ENCODE measurements at regions not wholly inside any gene's neighbourhood (a gene's known extent, or its start where the extent isn't known, plus 50 kb on each side); places are given as distances from the start of the nearest gene placed in this dataset.

DNA sequence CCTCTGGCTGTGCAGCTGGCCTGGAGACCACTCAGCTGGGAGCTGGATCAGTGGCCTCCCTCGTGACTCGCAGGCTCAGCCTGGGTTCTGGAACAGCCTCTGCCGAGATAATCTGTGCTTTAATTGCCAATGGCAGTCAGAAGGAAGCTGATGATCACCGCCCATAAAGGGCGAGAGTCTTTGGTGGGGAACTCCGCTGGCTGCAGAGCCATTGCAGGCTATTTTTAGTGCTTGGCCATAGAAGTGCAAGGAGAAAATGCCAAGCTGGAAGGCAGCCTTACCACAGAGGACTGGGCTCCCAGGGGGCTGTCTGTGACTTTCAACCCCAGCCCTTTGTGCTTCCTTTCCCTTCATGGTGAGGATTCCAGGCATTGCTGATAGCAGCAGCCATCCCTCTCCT, 62.2 kb upstream of the TENM4 start:
- Histone ChIP-seq H3K9ac (replicated peaks; ENCODE audit: extremely low read depth, insufficient read depth, low read length) (no peak overlapping the region), H3K36me3 (ENCODE audit: control insufficient read depth in 2 of 2, extremely low read depth in 1 of 2, insufficient read depth in 2 of 2, low read length in 2 of 2) (no peaks in the 10 kb centered on the region), H3K27ac (ENCODE audit: insufficient read depth, low read depth, low read length) (no peak overlapping the region), H2AFZ (ENCODE audit: low read depth, low read length) (no peak overlapping the region), H3K4me1 (ENCODE audit: control insufficient read depth, extremely low read depth, insufficient read depth, low read length) (no peaks in the 10 kb centered on the region), H3K4me2 (ENCODE audit: insufficient read depth, low read length) (no peak overlapping the region), H3K9me3 (replicated peaks; ENCODE audit: control insufficient read depth, insufficient read depth, low read length) (no peaks in the 10 kb centered on the region), H3K27me3 (ENCODE audit: control insufficient read depth in 2 of 2, insufficient read depth in 2 of 2, low read length in 2 of 2) (no peaks in the 10 kb centered on the region), H3K4me3 (replicated peaks in 1 of 3; ENCODE audit: insufficient read depth in 1 of 3, low read depth in 1 of 3, low read length in 3 of 3) (no peak overlapping the region), H3K79me2 (ENCODE audit: control insufficient read depth, insufficient read depth, low read length) (no peaks in the 10 kb centered on the region), H4K20me1 (replicated peaks; ENCODE audit: control insufficient read depth, extremely low read depth, insufficient read depth, low read length) (no peaks in the 10 kb centered on the region), H3K9me1 (replicated peaks; ENCODE audit: control insufficient read depth, extremely low read depth, insufficient read depth, low read length) (no peaks in the 10 kb centered on the region)
- no TSS peak for BruUV-seq (replicated peaks)
- TF ChIP-seq MYC (IDR thresholded peaks at IDR 0.05; ENCODE audit: low read depth, low read length) (no peak), JUN (IDR thresholded peaks at IDR 0.05; ENCODE audit: borderline replicate concordance, insufficient read depth, insufficient read length, low read depth) (no peak), POLR2AphosphoS5 (IDR thresholded peaks at IDR 0.05; ENCODE audit: insufficient read depth, low read depth, low read length) (no peak), GATA2 (IDR thresholded peaks at IDR 0.05; ENCODE audit: insufficient read depth, insufficient read length, low read depth, low read length) (no peak), POLR2A (IDR thresholded peaks at IDR 0.05; ENCODE audit: low read depth, low read length) (no peak)
- TF ChIP-seq, protein P1, sequence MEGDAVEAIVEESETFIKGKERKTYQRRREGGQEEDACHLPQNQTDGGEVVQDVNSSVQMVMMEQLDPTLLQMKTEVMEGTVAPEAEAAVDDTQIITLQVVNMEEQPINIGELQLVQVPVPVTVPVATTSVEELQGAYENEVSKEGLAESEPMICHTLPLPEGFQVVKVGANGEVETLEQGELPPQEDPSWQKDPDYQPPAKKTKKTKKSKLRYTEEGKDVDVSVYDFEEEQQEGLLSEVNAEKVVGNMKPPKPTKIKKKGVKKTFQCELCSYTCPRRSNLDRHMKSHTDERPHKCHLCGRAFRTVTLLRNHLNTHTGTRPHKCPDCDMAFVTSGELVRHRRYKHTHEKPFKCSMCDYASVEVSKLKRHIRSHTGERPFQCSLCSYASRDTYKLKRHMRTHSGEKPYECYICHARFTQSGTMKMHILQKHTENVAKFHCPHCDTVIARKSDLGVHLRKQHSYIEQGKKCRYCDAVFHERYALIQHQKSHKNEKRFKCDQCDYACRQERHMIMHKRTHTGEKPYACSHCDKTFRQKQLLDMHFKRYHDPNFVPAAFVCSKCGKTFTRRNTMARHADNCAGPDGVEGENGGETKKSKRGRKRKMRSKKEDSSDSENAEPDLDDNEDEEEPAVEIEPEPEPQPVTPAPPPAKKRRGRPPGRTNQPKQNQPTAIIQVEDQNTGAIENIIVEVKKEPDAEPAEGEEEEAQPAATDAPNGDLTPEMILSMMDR (IDR thresholded peaks at IDR 0.05; ENCODE audit: extremely low read depth in 1 of 2, insufficient read depth in 1 of 2, low read depth in 1 of 2, low read length in 2 of 2) = no peak
- TF ChIP-seq, protein P2, sequence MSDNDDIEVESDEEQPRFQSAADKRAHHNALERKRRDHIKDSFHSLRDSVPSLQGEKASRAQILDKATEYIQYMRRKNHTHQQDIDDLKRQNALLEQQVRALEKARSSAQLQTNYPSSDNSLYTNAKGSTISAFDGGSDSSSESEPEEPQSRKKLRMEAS (IDR thresholded peaks at IDR 0.05; ENCODE audit: insufficient read depth, insufficient read length) = no peak
- POLR2A ChIA-PET = no interaction called here
- CTCF ChIA-PET = interaction anchor here (0.6 kb wide), 1 partner anchor 483 kb away, joined by 3 read pairs; no protein-coding TSS in a partner anchor
- intact Hi-C loops (cut with micrococcal nuclease) = no loop called here
- DNase-seq (ENCODE audit: low read depth, low spot score) (no peak), FAIRE-seq (no peak)
- dilution Hi-C loops (cut with MboI; ENCODE audit: extremely low pct_ligation_motif_present, low sequenced_read_pairs) = no loop called here
